Upper lobe of left lung (tissue), 6 donors: ENCODE measurements at regions not wholly inside any gene's neighbourhood (a gene's known extent, or its start where the extent isn't known, plus 50 kb on each side); places are given as distances from the start of the nearest gene placed in this dataset.

Source experiments
- ATAC-seq, 2 donors: fragments of 200-7000 bp; cut with Tn5 transposase; one replicate each; pipeline ENCODE4 v1.9.1; 2022; ENCODE audit warnings: mild to moderate bottlenecking in 2 of 2, moderate library complexity in 2 of 2; ENCODE audit not compliant: low FRiP score in 2 of 2
- DNase-seq, 2 donors: peaks; one replicate each; pipeline ENCODE4 v3.0.0-alpha.2; 2019 to 2020
- H3K27ac ChIP-seq, 4 donors: fragments of 200-600 bp; sonication (generic); one replicate each; pipeline ENCODE4 v1.5.1; 2016 to 2019
- H3K27me3 ChIP-seq, 4 donors: fragments of 200-600 bp; sonication (generic); one replicate each; pipeline ENCODE4 v1.5.1; 2017 to 2019
- H3K36me3 ChIP-seq, 4 donors: fragments of 200-600 bp; sonication (generic); one replicate each; pipeline ENCODE4 v1.5.1; 2016 to 2019
- H3K4me1 ChIP-seq, 4 donors: fragments of 200-600 bp; sonication (generic); one replicate each; pipeline ENCODE4 v1.5.1; 2018 to 2019
- H3K4me3 ChIP-seq, 4 donors: fragments of 200-600 bp; sonication (generic); one replicate each; pipeline ENCODE4 v1.5.1; 2017 to 2019; ENCODE audit warnings: mild to moderate bottlenecking in 2 of 4, moderate library complexity in 1 of 4
- H3K9me3 ChIP-seq, 4 donors: fragments of 200-600 bp; sonication (generic); one replicate each; pipeline ENCODE4 v1.5.1; 2018 to 2019
- EP300 ChIP-seq, 4 donors: sonication (generic); formaldehyde crosslinking; IDR thresholded peaks; one replicate each; pipeline ENCODE4 v1.5.1; 2017; ENCODE audit warnings: antibody characterized with exemption in 4 of 4, control low read depth in 2 of 4
- POLR2A ChIP-seq, 4 donors: fragments of 450-650 bp; IDR thresholded peaks; one replicate each; pipeline ENCODE4 v1.5.1; 2016 to 2017; ENCODE audit warnings: antibody characterized with exemption in 4 of 4, mild to moderate bottlenecking in 2 of 4
- POLR2AphosphoS5 ChIP-seq, 2 donors: sonication (generic); formaldehyde crosslinking; IDR thresholded peaks; one replicate each; pipeline ENCODE4 v1.5.1; 2017; ENCODE audit warnings: antibody characterized with exemption in 2 of 2
- WGBS, 2 donors: methylation state at CpG; one replicate each; pipeline ENCODE4 v1.1.5; 2017 to 2018; 5-methylcytosine and 5-hydroxymethylcytosine counted together
- TF ChIP-seq, protein P1 (sequence below), 6 experiments: fragments of 450-650 bp in 4 of 6; fragments of 200-600 bp in 2 of 6; sonication (generic) in 2 of 6; IDR thresholded peaks; one replicate each; pipeline ENCODE4 v1.5.1; 2016 to 2019; ENCODE audit warnings: antibody characterized with exemption in 6 of 6
- donor health status: DM: no; HTN: no; CAD: no; lungs with moderate emphysema.
- donor health status: DM: no; HTN: yes; CAD: no; lungs with severe emphysema.

GRCh38 chr2:4515871-4516761 lies 812.7 kb downstream of the DCDC2C start:
- TF ChIP-seq POLR2AphosphoS5 (IDR thresholded peaks at IDR 0.05), result no peak
- no peak for TF ChIP-seq EP300 (IDR thresholded peaks at IDR 0.05)
- TF ChIP-seq POLR2A (IDR thresholded peaks at IDR 0.05), result no peak
- TF ChIP-seq, protein P1, sequence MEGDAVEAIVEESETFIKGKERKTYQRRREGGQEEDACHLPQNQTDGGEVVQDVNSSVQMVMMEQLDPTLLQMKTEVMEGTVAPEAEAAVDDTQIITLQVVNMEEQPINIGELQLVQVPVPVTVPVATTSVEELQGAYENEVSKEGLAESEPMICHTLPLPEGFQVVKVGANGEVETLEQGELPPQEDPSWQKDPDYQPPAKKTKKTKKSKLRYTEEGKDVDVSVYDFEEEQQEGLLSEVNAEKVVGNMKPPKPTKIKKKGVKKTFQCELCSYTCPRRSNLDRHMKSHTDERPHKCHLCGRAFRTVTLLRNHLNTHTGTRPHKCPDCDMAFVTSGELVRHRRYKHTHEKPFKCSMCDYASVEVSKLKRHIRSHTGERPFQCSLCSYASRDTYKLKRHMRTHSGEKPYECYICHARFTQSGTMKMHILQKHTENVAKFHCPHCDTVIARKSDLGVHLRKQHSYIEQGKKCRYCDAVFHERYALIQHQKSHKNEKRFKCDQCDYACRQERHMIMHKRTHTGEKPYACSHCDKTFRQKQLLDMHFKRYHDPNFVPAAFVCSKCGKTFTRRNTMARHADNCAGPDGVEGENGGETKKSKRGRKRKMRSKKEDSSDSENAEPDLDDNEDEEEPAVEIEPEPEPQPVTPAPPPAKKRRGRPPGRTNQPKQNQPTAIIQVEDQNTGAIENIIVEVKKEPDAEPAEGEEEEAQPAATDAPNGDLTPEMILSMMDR (IDR thresholded peaks at IDR 0.05), result no peak
- H3K4me3 ChIP-seq, result no peak overlapping the region
- no peaks in the 10 kb centered on the region for H3K27me3 ChIP-seq
- no peak overlapping the region for H3K27ac ChIP-seq
- WGBS, 2 donors, result 63 to 64% methylated on average over 11 of the region's 11 CpGs
- no peak for ATAC-seq
- H3K36me3 ChIP-seq, result no peaks in the 10 kb centered on the region
- H3K4me1 ChIP-seq, result no peaks in the 10 kb centered on the region
- no peaks in the 10 kb centered on the region for H3K9me3 ChIP-seq
- no peak for DNase-seq

GRCh38 chr2:4518596-4518995 lies 815.2 kb downstream of the DCDC2C start:
- WGBS, 2 donors, result 91 to 95% methylated on average over 3 of the region's 3 CpGs
- H3K27me3 ChIP-seq, result no peaks in the 10 kb centered on the region
- no peak overlapping the region for H3K27ac ChIP-seq
- H3K36me3 ChIP-seq, result no peaks in the 10 kb centered on the region
- no peak for TF ChIP-seq POLR2A (IDR thresholded peaks at IDR 0.05)
- no peak for TF ChIP-seq EP300 (IDR thresholded peaks at IDR 0.05)
- no peak for TF ChIP-seq POLR2AphosphoS5 (IDR thresholded peaks at IDR 0.05)
- TF ChIP-seq, protein P1 (IDR thresholded peaks at IDR 0.05), result no peak
- ATAC-seq, result no peak
- H3K4me1 ChIP-seq, result no peaks in the 10 kb centered on the region
- H3K4me3 ChIP-seq, result no peak overlapping the region
- H3K9me3 ChIP-seq, result no peaks in the 10 kb centered on the region
- no peak for DNase-seq

- TF ChIP-seq POLR2A (IDR thresholded peaks at IDR 0.05), result no peak
- TF ChIP-seq EP300 (IDR thresholded peaks at IDR 0.05), result no peak
- no peaks in the 10 kb centered on the region for H3K27me3 ChIP-seq
- 84 to 92% methylated on average over 10 to 15 of the region's 15 CpGs for WGBS, 2 donors
- H3K27ac ChIP-seq, result no peak overlapping the region
- no peaks in the 10 kb centered on the region for H3K9me3 ChIP-seq
- no peaks in the 10 kb centered on the region for H3K36me3 ChIP-seq
- no peak for DNase-seq
- no peak overlapping the region for H3K4me3 ChIP-seq
- peak; percentile 42 to 51 for ATAC-seq
- no peaks in the 10 kb centered on the region for H3K4me1 ChIP-seq
Observed at GRCh38 chr2:4522498-4523421, 819.4 kb downstream of the DCDC2C start.

- TF ChIP-seq POLR2A (IDR thresholded peaks at IDR 0.05) (no peak), EP300 (IDR thresholded peaks at IDR 0.05) (no peak), POLR2AphosphoS5 (IDR thresholded peaks at IDR 0.05) (no peak)
- TF ChIP-seq, protein P1 (IDR thresholded peaks at IDR 0.05), result no peak
- DNase-seq (no peak), ATAC-seq (no peak)
- Histone ChIP-seq H3K9me3 (no peaks in the 10 kb centered on the region), H3K27me3 (no peaks in the 10 kb centered on the region), H3K4me1 (no peaks in the 10 kb centered on the region), H3K36me3 (no peaks in the 10 kb centered on the region), H3K27ac (no peak overlapping the region), H3K4me3 (no peak overlapping the region)
- WGBS, 2 donors, result 50 to 57% methylated on average over 8 of the region's 8 CpGs
Observed at GRCh38 chr2:4527416-4527815, 824.0 kb downstream of the DCDC2C start.

DNA sequence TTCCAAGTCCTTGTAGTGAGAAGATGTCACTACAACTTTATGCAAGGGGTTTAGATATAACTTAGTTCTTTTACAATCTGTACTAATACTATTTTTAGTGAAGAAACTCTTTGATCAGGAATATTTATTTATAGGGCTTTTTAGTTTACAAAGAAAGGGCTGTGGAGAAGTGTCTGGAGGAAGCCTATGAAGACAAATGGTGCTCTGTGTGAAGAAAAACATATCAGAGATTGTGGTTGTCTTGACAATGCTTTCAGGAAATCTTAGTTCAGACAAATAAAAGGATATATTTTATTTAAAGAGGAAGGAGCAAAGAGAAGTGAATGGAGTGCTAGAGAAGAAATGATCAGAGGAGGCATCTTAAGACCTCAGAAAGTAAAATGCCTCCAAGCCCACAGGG lies 824.9 kb downstream of the DCDC2C start:
- Histone ChIP-seq H3K4me3 (no peak overlapping the region), H3K27ac (no peak overlapping the region), H3K9me3 (no peaks in the 10 kb centered on the region), H3K36me3 (no peaks in the 10 kb centered on the region), H3K27me3 (no peaks in the 10 kb centered on the region), H3K4me1 (no peaks in the 10 kb centered on the region)
- ATAC-seq, result no peak
- TF ChIP-seq, protein P1 (IDR thresholded peaks at IDR 0.05), result no peak
- TF ChIP-seq POLR2AphosphoS5 (IDR thresholded peaks at IDR 0.05) (no peak), POLR2A (IDR thresholded peaks at IDR 0.05) (no peak), EP300 (IDR thresholded peaks at IDR 0.05) (no peak)
- DNase-seq, result no peak
